HFF-Myc (cell line): ENCODE measurements at regions not wholly inside any gene's neighbourhood (a gene's known extent, or its start where the extent isn't known, plus 50 kb on each side); places are given as distances from the start of the nearest gene placed in this dataset.

Experiments used
- DNase-seq: peaks from one replicate; pipeline ENCODE4 v3.0.0-alpha.2; 2011; ENCODE audit warnings: low read depth; ENCODE audit errors: extremely low read depth
- H3K4me3 ChIP-seq: replicated peaks from 2 replicates; pipeline ENCODE4 v1.5.1; 2011; ENCODE audit warnings: low read depth, mild to moderate bottlenecking, control low read depth, low read length
- TF ChIP-seq, protein P1 (sequence below): IDR thresholded peaks from 2 replicates; pipeline ENCODE4 v1.5.1; 2012; ENCODE audit warnings: mild to moderate bottlenecking, low read depth, low read length, control low read depth; ENCODE audit errors: missing control alignments

DNA sequence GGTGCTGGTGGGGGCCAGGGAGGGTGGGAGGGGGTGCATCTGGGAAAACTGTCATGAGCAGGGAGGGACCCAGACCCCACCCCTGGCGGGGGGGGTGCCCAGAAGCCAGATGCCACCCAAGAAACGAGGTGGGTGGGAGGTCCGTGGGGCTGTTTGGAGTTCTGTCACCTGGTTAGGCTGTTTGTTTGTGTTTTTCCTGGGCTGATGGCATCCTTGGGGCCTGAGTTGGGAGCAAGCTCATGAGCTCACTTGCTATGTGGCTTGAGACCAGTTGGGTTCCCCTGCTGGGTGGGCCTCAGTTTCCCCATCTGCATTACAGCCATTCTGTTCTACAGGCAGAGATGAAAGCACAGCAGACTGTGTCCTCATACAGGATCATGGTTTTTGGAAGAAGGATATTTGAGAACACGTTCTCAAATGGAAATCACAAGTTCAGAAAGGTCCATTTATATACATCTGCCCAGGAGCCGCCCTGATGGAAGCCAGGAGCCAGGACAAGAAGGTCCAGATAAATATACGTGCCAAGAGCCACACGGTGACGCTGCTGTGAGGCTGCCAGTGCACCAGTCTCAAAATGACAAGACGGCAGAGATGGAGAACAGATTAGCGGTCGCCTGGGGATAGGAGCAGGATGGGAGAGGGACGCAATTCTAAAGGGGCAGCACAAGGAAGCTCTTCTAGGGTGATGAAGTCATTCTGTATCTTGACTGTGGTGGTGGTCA is 312.9 kb downstream of the MN1 start:
- TF ChIP-seq, protein P1, sequence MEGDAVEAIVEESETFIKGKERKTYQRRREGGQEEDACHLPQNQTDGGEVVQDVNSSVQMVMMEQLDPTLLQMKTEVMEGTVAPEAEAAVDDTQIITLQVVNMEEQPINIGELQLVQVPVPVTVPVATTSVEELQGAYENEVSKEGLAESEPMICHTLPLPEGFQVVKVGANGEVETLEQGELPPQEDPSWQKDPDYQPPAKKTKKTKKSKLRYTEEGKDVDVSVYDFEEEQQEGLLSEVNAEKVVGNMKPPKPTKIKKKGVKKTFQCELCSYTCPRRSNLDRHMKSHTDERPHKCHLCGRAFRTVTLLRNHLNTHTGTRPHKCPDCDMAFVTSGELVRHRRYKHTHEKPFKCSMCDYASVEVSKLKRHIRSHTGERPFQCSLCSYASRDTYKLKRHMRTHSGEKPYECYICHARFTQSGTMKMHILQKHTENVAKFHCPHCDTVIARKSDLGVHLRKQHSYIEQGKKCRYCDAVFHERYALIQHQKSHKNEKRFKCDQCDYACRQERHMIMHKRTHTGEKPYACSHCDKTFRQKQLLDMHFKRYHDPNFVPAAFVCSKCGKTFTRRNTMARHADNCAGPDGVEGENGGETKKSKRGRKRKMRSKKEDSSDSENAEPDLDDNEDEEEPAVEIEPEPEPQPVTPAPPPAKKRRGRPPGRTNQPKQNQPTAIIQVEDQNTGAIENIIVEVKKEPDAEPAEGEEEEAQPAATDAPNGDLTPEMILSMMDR = no peak
- no peak for DNase-seq

DNA sequence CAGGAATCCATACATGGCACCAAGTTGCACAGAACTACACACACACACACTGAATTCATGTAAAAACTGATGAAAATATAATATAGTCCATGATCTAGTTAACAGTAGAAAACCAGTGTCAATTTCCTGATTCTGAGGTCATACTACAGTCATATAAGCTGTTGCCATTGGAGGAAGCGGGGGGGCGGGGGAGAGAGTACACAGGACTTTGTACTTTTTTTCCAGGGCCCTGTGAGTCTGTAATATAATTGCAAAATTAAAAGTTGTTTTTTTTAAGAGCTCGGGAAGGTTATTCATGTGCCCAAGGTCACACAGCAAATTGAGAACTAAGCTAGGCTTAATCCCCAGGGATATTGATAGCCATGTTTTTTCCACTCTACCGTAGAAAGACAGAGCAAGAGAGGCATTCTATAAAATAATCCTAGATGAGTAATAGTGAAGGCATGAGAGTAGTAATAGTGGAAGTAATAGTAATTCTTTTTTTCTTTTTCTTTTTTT is 312.3 kb downstream of the MN1 start:
- DNase-seq = no peak
- H3K4me3 ChIP-seq = no peak overlapping the region
- TF ChIP-seq, protein P1 = no peak

More for the DNA sequence above, 312.9 kb downstream of the MN1 start:
- H3K4me3 ChIP-seq = no peak overlapping the region

DNA sequence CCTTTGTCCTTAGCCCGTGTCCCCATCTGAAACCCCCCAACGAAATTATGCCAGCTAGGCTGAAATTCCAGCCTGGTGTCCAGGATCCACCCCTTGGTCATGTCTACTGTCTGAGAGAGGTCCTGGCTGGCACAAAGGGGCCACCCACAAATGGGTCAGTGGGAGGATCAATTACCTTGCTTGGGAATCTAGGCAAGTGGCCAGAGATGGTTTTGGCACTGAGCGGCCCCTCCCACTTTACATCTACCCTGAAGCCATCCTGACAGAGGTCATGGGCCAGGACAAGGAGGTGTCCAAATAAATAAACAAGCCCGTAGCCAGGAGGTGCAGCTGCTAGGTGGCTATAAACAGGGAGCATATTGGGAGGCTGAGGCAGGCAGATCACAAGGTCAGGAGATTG is 311.5 kb downstream of the MN1 start:
- no peak overlapping the region for H3K4me3 ChIP-seq
- no peak for DNase-seq
- TF ChIP-seq, protein P1 = no peak

DNA sequence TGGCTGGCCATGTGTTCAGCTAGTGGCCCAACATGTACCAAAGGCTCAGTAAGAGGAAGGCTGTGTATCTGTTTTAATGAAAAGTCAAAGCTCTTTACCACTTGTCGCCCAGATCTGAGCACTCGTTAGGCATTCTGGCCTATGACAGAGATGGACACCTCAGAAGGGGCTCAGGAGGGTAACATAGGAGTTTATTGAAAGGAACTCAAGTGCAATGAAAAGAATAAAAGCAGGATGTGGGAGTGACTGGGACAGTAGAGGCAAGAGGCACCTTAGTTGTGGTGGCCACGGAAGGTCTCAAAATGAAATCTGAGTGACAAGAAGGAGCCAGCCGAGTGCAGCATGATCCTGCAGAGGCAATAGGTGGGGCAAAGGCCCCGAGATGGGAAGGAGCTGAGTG is 309.7 kb downstream of the MN1 start:
- TF ChIP-seq, protein P1 = no peak
- no peak for DNase-seq
- no peak overlapping the region for H3K4me3 ChIP-seq

DNA sequence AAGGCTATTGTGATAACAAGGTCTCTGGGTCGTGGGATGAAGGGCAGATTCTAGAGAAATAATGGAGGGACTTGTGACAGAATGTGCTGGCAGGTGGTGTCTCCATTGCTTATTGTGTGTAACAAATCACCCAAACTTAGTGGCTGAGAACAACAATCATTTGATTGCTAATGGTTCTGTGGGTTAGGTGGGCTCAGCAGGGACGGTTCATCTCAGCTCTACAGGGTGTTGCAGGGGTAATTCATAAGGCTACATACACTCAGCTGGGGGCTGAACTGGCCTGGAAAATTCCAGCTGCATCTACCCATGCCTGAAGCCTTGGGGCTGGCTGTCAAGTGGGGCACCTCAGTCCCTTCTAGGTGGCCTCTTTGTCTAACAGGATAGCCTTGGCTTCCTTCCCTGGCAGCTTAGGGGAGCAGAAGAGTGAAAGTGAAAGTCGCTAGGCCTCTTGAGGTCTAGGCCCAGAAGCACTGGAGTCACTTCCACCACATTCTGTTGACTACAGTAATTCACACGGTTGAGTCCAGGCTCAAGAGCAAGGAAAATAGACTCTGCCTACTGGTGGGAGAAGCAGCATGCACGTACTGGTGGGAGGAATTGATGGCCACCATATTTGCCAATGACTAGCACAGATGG is 308.9 kb downstream of the MN1 start:
- TF ChIP-seq, protein P1 = no peak
- no peak for DNase-seq
- H3K4me3 ChIP-seq = no peak overlapping the region

DNA sequence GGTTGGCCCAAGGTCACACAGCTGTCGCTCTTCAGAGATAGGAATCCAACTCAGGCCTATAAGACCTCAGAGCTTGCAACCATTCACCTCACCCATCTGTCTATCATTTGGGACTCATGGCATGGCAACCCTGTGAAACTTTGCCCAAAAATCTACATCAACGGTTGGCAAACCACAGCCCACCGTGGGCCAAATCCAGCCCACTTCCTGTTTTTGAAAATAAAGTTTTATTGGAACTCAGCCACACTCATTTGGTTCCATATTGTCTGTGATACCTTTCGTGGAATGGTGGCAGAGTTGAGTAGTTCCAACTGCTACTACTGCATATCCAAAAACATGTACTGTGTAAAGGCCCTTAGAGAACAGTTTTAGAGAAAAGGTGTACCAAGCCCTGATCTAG is 307.8 kb downstream of the MN1 start:
- DNase-seq = no peak
- TF ChIP-seq, protein P1 = no peak
- no peak overlapping the region for H3K4me3 ChIP-seq

DNA sequence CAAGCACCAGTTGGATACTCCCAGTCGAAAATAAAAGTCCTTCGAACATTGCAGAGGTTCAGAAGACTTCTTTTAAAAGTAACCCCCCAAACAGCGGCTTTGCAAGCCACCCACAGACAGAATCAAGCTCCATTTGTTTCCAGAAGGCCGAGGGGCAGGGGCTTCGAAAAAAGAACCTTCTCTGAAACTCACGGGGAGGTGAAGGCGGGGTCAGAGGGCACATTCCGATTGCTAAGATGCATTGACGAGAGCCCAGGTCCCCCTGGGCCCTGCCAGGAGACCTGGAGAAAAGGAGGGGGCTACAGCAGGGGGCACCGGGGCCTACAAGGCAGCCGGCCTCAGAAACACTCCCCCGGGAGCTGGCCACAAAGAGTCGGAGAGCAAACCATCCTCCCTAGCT is 306.8 kb downstream of the MN1 start:
- no peak for DNase-seq
- TF ChIP-seq, protein P1 = no peak
- H3K4me3 ChIP-seq = no peak overlapping the region
